GM19372 (cell line): ENCODE measurements at regions not wholly inside any gene's neighbourhood (a gene's known extent, or its start where the extent isn't known, plus 50 kb on each side); places are given as distances from the start of the nearest gene placed in this dataset.

Experiments used
- ATAC-seq: cut with Tn5 transposase; IDR thresholded peaks from one replicate; pipeline ENCODE4 v1.9.1; 2021; ENCODE audit warnings: mild to moderate bottlenecking, low read depth, moderate library complexity; ENCODE audit not compliant: unreplicated experiment

GRCh38 chr2:189363559-189363958 lies 77.7 kb upstream of the WDR75 start:
- no peak for ATAC-seq

GRCh38 chr2:189364607-189365006 lies 76.7 kb upstream of the WDR75 start:
- no peak for ATAC-seq

GRCh38 chr2:189366349-189366748 lies 74.9 kb upstream of the WDR75 start:
- no peak for ATAC-seq

- no peak for ATAC-seq
These were observed 73.9 kb upstream of the WDR75 start for GRCh38 chr2:189367343-189367742.

- ATAC-seq, result no peak
These were observed 71.7 kb upstream of the WDR75 start for GRCh38 chr2:189369566-189369965.

GRCh38 chr2:189370719-189371118 lies 70.6 kb upstream of the WDR75 start:
- ATAC-seq, result no peak

GRCh38 chr2:189372688-189373257 lies 68.5 kb upstream of the WDR75 start:
- ATAC-seq, result no peak

GRCh38 chr2:189374481-189374880 lies 66.8 kb upstream of the WDR75 start:
- no peak for ATAC-seq

GRCh38 chr2:189375842-189376241 lies 65.4 kb upstream of the WDR75 start:
- no peak for ATAC-seq

- ATAC-seq, result no peak
These were observed 62.0 kb upstream of the WDR75 start for GRCh38 chr2:189379287-189379630.

- no peak for ATAC-seq
These were observed 61.5 kb upstream of the WDR75 start for GRCh38 chr2:189379731-189380261.

- no peak for ATAC-seq
These were observed 58.6 kb upstream of the WDR75 start for GRCh38 chr2:189382668-189383067.

GRCh38 chr2:189386741-189387140 lies 54.5 kb upstream of the WDR75 start:
- no peak for ATAC-seq

GRCh38 chr2:189391201-189391600 lies 50.1 kb upstream of the WDR75 start:
- no peak for ATAC-seq
